NCI-H748 (cell line): ENCODE measurements at regions not wholly inside any gene's neighbourhood (a gene's known extent, or its start where the extent isn't known, plus 50 kb on each side); places are given as distances from the start of the nearest gene placed in this dataset.
"Not testable (repeated sequence)": the region's sequence is repeated elsewhere in the genome, so short reads cannot be mapped to it uniquely, and the experiment has no call there.

Experiments used
- DNase-seq: peaks from one replicate; lab custom pipeline; 2025; ENCODE audit not compliant: unreplicated experiment; lab: John Stamatoyannopoulos, UW

- DNase-seq = no peak
Measured at GRCh38 chr15:56811586-56811985, 78.3 kb upstream of the ZNF280D start.

- no peak for DNase-seq
Measured at GRCh38 chr15:56808160-56808559, 74.9 kb upstream of the ZNF280D start.

DNA sequence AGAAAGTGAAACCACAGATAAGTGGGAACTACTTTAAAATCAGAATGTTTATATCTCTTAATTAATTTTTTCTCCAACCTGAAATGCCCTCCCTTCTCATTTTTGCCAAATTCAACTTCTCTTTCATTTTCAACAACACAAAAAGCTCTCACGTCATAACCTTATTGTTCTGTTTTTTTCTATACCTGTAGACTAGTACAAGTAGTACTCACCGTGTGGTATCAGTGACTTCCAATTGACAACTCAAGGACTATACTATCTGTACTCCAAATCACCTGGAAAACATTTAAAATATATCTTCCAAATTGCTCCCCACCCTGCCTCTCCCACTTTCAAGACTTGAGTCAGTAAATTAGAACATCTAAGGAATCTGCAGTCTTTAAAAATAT is 72.8 kb upstream of the ZNF280D start:
- DNase-seq = no peak

- no peak for DNase-seq
Measured at GRCh38 chr15:56805466-56806147, 72.3 kb upstream of the ZNF280D start.

DNA sequence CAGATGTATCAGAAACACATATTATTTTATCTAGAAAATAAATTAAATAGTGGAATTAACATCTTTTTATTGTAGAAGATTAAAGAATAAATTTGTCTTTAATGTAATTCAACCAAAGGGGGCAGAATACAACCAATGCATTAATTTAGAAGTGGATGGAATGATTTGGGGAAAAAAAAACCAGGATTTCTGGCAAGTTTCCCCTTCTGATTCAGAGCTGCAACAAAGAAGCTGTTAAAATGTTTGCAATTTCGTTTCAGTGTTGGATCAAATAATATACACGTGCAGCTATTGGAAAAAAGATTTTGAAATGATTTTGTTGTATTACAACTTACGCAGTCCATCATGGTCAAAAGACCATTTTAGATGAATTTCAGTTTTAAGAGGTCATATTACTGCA is 71.6 kb upstream of the ZNF280D start:
- DNase-seq = no peak

DNA sequence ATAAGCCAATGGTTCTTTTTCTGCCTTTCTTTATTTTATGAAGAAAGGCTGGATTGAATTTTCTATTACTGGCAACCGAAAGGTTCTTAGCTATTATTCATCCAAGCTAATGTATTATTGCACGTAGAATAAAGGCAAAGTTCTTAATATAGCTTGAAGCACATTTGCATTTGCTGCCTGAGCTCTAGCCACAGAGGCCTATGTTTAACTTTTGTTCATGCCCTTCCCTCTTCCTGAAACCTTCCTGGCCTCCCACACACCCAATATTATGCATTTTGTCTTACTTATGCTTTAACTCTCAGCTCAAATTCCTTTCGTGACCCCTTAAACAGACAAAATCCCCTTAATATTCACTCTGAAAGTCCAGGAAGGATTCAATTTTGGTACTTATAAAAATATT is 71.0 kb upstream of the ZNF280D start:
- DNase-seq = no peak

DNA sequence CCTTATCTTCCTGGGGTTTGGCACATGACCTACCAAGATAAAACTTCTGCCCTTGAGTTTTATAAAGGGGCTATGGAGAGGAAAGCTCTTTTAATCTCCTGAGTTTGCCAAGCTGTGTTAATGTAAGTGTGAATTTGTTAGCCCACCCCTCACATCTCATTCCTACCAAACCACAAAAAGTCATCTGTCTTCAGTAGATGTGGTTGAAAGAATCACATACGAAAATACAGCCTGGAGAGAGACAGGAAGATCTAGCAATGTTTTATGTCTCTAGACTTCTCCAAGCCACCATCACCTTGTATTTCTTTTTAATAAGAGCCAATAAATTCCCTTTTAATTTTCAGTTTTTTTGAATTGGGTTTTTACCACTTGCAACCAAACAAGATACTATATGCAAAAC is 68.9 kb upstream of the ZNF280D start:
- no peak for DNase-seq

GRCh38 chr15:56798639-56799038 is 65.3 kb upstream of the ZNF280D start:
- no peak for DNase-seq

DNA sequence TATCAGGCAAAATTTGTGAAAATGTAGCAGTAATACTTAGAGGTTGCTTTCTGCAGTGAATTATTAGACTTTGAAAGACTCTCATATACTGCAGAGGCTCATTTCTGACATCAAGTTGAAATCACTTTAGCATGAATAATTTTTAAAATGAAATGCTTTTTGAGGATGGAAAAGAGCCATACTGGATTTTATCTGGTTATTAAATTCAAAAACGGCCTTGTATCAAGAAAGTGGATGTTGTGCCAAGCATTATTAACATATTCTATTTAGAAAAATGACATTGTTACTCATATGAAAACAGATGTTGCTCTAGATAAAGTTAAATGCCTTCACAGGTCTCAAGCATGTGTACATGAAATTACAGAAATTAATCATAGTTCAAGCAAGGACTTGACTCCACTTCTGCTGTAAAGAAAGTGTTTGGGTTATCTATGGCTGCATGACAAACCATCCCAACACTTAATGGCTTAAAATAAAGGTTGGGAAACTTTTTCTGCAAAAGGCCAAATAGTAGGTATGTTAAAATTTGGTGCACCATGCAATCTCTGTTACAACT is 64.5 kb upstream of the ZNF280D start:
- no peak for DNase-seq

DNA sequence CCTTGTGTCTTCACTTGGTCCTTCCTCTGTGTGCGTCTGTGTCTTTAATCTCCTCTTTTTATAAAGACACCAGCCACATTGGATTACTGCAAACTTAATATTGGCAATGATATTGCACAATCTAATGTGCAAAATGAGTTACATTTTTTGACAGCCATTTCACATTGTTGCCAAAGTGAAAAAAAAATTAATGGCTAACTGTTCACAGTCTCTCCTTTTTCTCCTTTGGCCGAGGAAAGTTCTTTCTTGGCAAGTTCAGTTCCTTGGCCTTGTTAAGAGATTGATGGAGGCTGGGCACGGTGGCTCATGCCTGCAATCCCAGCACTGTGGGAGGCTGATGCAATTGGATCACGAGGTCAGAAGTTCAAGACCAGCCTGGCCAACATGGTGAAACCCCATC is 62.2 kb upstream of the ZNF280D start:
- no peak for DNase-seq

DNA sequence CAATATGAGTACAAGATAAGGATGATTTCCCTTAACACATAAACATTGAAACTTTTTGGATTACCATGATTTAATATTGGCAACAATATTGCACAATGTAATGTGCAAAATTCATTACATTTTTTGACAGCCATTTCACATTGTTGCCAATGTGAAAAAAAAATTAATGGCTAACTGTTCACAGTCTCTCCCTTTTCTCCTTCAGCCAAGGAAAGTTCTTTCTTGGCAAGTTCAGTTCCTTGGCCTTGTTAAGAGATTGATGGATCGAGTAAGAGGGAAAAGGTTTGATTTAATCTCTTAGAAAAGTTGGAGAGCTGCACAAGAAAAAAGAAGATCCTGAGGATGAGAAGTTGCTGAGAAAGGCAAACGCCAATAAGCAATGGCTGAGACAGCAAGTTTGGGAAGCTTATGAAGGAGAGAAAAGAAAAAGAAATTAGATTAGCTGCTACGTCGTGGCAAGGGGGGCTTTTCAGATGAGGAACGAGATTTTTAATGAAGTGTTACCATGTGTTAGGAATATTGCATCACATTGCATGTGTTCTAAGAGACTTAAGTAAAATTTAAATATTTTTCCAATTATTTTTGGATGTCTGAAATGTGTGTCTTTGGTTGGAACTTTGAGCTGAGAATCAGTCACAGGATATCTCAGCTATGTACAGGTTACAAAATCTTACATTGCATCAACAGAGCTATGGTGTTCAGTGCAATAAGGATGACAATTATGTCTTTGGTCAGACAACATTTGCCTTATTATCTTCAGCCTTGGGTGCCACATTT is 61.4 kb upstream of the ZNF280D start:
- no peak for DNase-seq

DNA sequence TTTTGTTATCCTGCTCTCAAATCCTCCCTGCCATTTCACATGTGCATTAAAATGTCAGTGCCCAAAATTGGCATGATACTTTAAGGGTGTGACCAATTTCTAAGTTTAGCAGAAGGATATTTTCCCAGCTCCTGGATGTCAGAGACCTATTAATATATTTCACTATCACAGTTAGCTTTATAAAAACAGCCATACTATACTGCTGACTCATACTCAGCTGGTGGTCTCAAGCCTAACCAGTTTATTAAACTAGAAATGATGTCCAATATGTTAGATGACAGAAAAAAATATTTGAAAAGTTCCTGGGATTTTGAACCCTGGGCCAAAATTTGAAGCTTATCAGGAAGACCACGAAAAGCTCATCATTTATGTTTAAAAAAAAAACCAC is 60.9 kb upstream of the ZNF280D start:
- DNase-seq = no peak

DNA sequence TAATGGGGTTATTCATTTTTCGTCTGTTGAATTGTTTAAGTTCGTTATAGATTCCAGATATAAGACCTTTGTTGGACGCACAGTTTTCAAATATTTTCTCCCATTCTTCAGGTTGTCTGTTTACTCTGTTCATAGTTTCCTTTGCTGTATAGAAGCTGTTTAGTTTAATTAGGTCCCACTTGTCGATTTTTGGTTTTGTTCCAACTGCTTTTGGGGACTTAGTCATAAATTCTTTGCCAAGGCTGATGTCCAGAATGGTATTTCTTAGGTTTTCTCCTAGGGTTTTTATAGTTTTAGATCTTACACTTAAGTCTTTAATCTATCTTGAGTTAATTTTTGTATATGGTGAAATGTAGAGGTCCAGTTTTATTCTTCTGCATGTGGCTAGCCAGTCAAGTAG is 58.9 kb upstream of the ZNF280D start:
- DNase-seq = no peak

DNA sequence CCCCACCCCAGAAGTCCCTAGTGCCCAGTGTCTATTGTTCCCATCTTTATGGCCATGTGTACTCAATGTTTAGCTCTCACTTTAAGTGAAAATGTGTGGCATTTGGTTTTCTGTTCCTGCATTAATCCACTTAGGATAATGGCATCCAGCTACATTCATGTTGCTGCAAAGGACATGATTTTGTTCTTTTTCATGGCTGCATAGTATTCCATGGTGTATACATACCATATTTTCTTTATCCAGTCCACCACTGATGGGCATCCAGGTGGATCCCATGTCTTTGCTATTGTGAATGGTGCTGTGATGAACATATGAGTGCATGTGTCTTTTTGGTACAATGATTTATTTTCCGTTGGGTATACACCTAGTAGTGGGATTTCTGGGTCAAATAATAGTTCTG is 58.2 kb upstream of the ZNF280D start:
- not testable (repeated sequence) for DNase-seq

GRCh38 chr15:56788359-56788758 is 55.0 kb upstream of the ZNF280D start:
- DNase-seq = no peak

DNA sequence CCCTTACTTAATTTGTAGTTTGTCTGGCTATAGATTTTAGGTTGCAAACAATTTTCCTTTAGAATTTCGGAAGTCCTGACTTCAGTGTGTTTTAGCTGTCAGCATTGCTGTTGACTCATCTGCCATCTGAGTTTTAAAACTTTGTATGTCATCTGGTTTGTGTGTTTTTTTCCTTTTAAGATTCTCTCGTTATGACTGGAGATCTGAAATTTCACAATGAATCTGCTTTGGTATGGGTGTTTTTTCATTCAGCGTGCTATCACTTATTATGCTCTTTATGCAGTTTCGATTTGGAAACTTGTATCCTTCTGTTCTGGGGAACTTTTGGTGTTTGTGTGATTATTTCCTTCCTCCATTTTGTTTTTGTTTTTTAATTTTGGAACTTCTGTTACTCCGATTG is 53.7 kb upstream of the ZNF280D start:
- DNase-seq = no peak

DNA sequence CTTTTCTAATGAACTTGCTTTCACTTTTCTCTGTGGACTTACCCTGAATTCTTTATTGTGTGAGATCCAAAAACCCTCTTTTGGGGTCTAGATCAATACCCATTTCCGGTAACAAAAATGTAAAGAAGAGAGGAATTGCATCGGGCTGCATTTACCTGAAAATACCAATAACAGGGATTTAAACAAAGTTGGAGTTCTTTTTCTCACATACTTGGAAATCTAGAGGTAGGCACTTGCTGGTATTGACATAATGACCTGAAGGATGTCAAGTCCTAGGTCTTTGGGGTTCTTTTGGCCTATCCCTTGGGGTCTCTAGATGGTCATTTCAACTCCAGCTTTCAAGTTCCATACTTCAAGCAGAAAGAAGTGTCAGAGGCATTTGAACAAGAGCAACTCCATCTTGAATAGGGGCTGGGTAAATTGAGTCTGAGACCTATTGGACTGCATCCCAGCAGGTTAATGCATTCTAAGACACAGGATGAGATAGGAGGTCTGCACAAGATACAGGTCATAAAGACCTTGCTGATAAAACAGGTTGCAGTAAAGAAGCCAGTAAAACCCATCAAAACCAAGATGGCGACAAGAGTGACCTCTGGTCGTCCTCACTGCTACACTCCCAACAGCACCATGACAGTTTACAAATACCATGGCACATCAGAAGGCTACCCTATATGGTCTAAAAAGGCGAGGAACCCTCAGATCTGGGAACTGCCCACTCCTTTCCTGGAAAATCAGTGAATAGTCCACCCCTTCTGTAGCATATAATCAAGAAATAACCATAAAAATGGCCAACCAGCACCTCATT is 50.8 kb upstream of the ZNF280D start:
- no peak for DNase-seq

DNA sequence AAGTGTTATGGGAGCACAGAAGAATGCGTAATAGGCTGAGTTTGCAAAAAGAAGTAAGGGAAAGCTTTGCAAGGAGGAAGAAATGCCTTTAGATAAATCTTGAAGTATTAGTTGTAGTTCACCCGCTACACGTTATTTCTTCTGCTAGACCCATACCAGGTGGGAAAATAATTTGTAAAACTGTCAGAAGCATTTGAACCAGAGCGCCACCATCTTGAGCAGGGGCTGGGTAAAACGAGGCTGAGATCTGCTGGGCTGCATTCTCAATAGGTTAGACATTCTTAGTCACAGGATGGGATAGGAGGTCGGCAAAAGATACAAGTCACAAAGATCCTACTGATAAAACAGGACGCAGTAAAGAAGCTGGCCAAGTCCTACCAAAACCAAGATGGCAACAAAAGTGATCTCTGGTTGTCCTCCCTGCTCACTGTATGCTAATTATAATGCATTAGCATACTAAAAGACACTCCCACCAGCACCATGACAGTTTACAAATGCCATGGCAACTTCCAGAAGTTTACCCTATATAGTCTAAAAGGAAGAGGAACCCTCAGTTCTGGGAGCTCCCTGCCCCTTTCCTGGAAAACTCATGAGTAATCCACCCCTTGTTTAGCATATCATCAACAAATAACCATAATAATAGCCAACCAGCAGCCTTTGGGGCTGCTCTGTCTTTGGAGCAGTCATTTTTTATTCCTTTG is 50.0 kb upstream of the ZNF280D start:
- DNase-seq = no peak
